OCI-LY3 (cell line): ENCODE measurements at regions not wholly inside any gene's neighbourhood (a gene's known extent, or its start where the extent isn't known, plus 50 kb on each side); places are given as distances from the start of the nearest gene placed in this dataset.

Experiments used
- CTCF ChIP-seq: fragments of 200-600, 300-600 bp; sonication (generic); IDR thresholded peaks from 2 replicates; pipeline ENCODE4 v1.5.1; 2014; ENCODE audit warnings: antibody characterized with exemption, low read length, low read depth
- EZH2phosphoT487 ChIP-seq: fragments of 200-600 bp; shearing (Covaris generic); IDR thresholded peaks from 2 replicates; pipeline ENCODE4 v1.6.1; 2018; ENCODE audit warnings: antibody characterized with exemption, mixed run types, low read depth

GRCh38 chr10:4472190-4472904, 353.7 kb upstream of the AKR1E2 start:
- TF ChIP-seq CTCF: no peak
- no peak for TF ChIP-seq EZH2phosphoT487
